Astrocyte (in vitro differentiated cells and primary cell): ENCODE measurements at regions not wholly inside any gene's neighbourhood (a gene's known extent, or its start where the extent isn't known, plus 50 kb on each side); places are given as distances from the start of the nearest gene placed in this dataset.
A peak's percentile ranks its signal among the peaks of the same experiment; 100 is the strongest.

Experiments used
- DNase-seq: peaks from one replicate; pipeline ENCODE4 v3.0.0-alpha.2; 2010; ENCODE audit warnings: low read depth
- FAIRE-seq: peaks from 2 replicates; lab custom pipeline; 2011; peaks lifted over from hg19 to GRCh38; lab: Jason Lieb, UNC
- H2AFZ ChIP-seq: 2 replicates; pipeline ENCODE4 v1.6.0; 2012; ENCODE audit warnings: low read depth, low read length, inconsistent platforms
- H3K27ac ChIP-seq: 2 replicates; pipeline ENCODE4 v1.5.1; 2011; ENCODE audit warnings: low read depth, low read length, inconsistent platforms
- H3K27me3 ChIP-seq: 2 replicates; pipeline ENCODE4 v1.6.0; 2011; ENCODE audit warnings: low read length, inconsistent platforms; ENCODE audit not compliant: insufficient read depth
- H3K36me3 ChIP-seq: 2 replicates; pipeline ENCODE4 v1.5.1; 2011; ENCODE audit warnings: low read length, inconsistent platforms; ENCODE audit not compliant: insufficient read depth
- H3K4me1 ChIP-seq: 2 replicates; pipeline ENCODE4 v1.5.1; 2011; ENCODE audit warnings: low read length, inconsistent platforms; ENCODE audit not compliant: insufficient read depth
- H3K4me2 ChIP-seq: 2 replicates; pipeline ENCODE4 v1.6.0; 2012; ENCODE audit warnings: low read length, inconsistent platforms
- H3K4me3 ChIP-seq: 2 replicates; pipeline ENCODE4 v1.5.1; 2011; ENCODE audit warnings: low read depth, mild to moderate bottlenecking, low read length, inconsistent platforms; ENCODE audit not compliant: insufficient read depth
- H3K79me2 ChIP-seq: 2 replicates; pipeline ENCODE4 v1.6.0; 2012; ENCODE audit warnings: mild to moderate bottlenecking, low read length, inconsistent platforms; ENCODE audit not compliant: insufficient read depth
- H3K9ac ChIP-seq: 2 replicates; pipeline ENCODE4 v1.6.0; 2012; ENCODE audit warnings: mild to moderate bottlenecking, low read length, inconsistent platforms
- H3K9me3 ChIP-seq: 2 replicates; pipeline ENCODE4 v1.5.1; 2012; ENCODE audit warnings: low read depth, mild to moderate bottlenecking, low read length, inconsistent platforms; ENCODE audit not compliant: insufficient read depth
- H4K20me1 ChIP-seq: 2 replicates; pipeline ENCODE4 v1.6.0; 2012; ENCODE audit warnings: low read length, inconsistent platforms; ENCODE audit not compliant: insufficient read depth
- H3K27ac Mint-ChIP-seq: one replicate; pipeline ENCODE4 v1.8.0; 2021; ENCODE audit warnings: mild to moderate bottlenecking, mixed read lengths; ENCODE audit not compliant: unreplicated experiment
- H3K27me3 Mint-ChIP-seq: one replicate; pipeline ENCODE4 v1.8.0; 2021; ENCODE audit warnings: low read depth, mixed read lengths; ENCODE audit not compliant: unreplicated experiment
- H3K36me3 Mint-ChIP-seq: one replicate; pipeline ENCODE4 v1.8.0; 2021; ENCODE audit warnings: low read depth, mixed read lengths; ENCODE audit not compliant: unreplicated experiment
- H3K4me1 Mint-ChIP-seq: one replicate; pipeline ENCODE4 v1.8.0; 2021; ENCODE audit warnings: low read depth, mixed read lengths; ENCODE audit not compliant: unreplicated experiment
- H3K4me3 Mint-ChIP-seq: one replicate; pipeline ENCODE4 v1.8.0; 2021; ENCODE audit warnings: mild to moderate bottlenecking, moderate library complexity, mixed read lengths; ENCODE audit not compliant: unreplicated experiment
- H3K9me3 Mint-ChIP-seq: one replicate; pipeline ENCODE4 v1.8.0; 2021; ENCODE audit warnings: mild to moderate bottlenecking, mixed read lengths; ENCODE audit not compliant: unreplicated experiment
- EZH2 ChIP-seq: IDR thresholded peaks from 2 replicates; pipeline ENCODE4 v1.6.1; 2012; ENCODE audit warnings: mild to moderate bottlenecking, low read length, inconsistent platforms; ENCODE audit not compliant: insufficient read depth
- TF ChIP-seq, protein P1 (sequence below): IDR thresholded peaks from 2 replicates; pipeline ENCODE4 v1.5.1; 2011; ENCODE audit warnings: low read depth, mild to moderate bottlenecking, inconsistent platforms, low read length, moderate library complexity; ENCODE audit not compliant: insufficient read depth

DNA sequence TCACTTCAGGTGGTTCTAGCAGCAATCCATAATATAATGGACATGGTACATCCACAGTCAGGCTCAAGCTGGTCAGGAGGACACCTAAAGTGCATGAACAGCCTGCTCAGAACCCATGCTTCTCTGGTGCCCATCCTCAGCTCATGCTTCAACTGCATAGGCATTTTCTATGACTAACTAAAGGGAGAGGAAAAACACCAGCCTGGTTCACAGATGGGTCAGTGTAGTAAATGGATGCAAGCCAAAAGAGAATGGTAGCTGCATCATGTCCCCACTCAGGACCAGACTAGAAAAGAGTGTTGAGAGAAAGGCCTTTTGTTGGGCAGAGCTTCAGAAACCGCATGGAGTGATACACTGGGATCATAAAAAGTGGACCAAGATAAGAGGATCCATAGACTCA lies 556.6 kb downstream of the TLE1 start:
- H3K27ac Mint-ChIP-seq, result no peak overlapping the region
- no peaks in the 10 kb centered on the region for H3K79me2 ChIP-seq
- peaks cover 2% of the 10 kb centered on the region for H3K27me3 ChIP-seq
- H3K4me1 ChIP-seq, result peaks cover 6% of the 10 kb centered on the region
- H3K4me3 Mint-ChIP-seq, result no peak overlapping the region
- peaks cover 10% of the 10 kb centered on the region for H3K4me1 Mint-ChIP-seq
- no peak overlapping the region for H3K9ac ChIP-seq
- TF ChIP-seq EZH2, result no peak
- H4K20me1 ChIP-seq, result no peaks in the 10 kb centered on the region
- peaks cover 4% of the 10 kb centered on the region for H3K9me3 Mint-ChIP-seq
- no peaks in the 10 kb centered on the region for H3K9me3 ChIP-seq
- no peak overlapping the region for H3K27ac ChIP-seq
- no peaks in the 10 kb centered on the region for H3K36me3 ChIP-seq
- DNase-seq (peak; percentile 15), FAIRE-seq (no peak)
- no peak overlapping the region for H3K4me3 ChIP-seq
- H3K27me3 Mint-ChIP-seq, result peaks cover 8% of the 10 kb centered on the region
- H2AFZ ChIP-seq, result no peak overlapping the region
- peak overlapping the region; percentile 20 for H3K4me2 ChIP-seq
- H3K36me3 Mint-ChIP-seq, result no peaks in the 10 kb centered on the region

GRCh38 chr9:81132318-81132717 lies 557.0 kb downstream of the TLE1 start:
- Histone ChIP-seq H3K9ac (no peak overlapping the region), H3K27ac (no peak overlapping the region), H2AFZ (no peak overlapping the region), H3K4me1 (peaks cover 6% of the 10 kb centered on the region), H3K9me3 (no peaks in the 10 kb centered on the region), H3K36me3 (no peaks in the 10 kb centered on the region), H3K4me2 (peak overlapping the region; percentile 20), H3K4me3 (no peak overlapping the region), H3K79me2 (no peaks in the 10 kb centered on the region), H4K20me1 (no peaks in the 10 kb centered on the region), H3K27me3 (no peaks in the 10 kb centered on the region)
- Mint-ChIP-seq H3K4me3 (no peak overlapping the region), H3K36me3 (no peaks in the 10 kb centered on the region), H3K27me3 (peaks cover 4% of the 10 kb centered on the region), H3K27ac (no peak overlapping the region), H3K9me3 (peaks cover 4% of the 10 kb centered on the region), H3K4me1 (peaks cover 10% of the 10 kb centered on the region)
- FAIRE-seq, result no peak
- no peak for TF ChIP-seq EZH2
- TF ChIP-seq, protein P1, sequence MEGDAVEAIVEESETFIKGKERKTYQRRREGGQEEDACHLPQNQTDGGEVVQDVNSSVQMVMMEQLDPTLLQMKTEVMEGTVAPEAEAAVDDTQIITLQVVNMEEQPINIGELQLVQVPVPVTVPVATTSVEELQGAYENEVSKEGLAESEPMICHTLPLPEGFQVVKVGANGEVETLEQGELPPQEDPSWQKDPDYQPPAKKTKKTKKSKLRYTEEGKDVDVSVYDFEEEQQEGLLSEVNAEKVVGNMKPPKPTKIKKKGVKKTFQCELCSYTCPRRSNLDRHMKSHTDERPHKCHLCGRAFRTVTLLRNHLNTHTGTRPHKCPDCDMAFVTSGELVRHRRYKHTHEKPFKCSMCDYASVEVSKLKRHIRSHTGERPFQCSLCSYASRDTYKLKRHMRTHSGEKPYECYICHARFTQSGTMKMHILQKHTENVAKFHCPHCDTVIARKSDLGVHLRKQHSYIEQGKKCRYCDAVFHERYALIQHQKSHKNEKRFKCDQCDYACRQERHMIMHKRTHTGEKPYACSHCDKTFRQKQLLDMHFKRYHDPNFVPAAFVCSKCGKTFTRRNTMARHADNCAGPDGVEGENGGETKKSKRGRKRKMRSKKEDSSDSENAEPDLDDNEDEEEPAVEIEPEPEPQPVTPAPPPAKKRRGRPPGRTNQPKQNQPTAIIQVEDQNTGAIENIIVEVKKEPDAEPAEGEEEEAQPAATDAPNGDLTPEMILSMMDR, result no peak
- DNase-seq, result peak; percentile 91

DNA sequence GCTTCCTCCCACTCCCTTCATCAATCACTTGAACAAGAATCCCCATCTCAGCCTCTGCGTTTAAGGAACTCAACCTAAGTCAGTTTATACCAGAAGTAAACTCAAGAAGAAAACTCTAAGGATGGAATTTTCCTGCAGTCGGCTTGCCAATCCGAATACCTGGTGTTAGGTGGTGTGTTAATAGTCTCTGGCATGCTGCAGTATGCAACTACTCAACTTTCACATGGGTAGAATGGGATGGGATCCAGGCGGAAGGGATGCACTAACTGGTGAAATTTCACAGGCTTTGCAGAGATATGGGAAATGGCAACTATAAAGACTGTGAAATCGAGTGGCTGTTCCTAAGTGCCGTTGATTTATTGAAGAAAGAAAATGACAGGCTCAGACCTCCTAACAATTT lies 560.6 kb downstream of the TLE1 start:
- H3K9ac ChIP-seq, result no peak overlapping the region
- H3K79me2 ChIP-seq, result no peaks in the 10 kb centered on the region
- Mint-ChIP-seq H3K36me3 (no peaks in the 10 kb centered on the region), H3K27me3 (peaks cover 2% of the 10 kb centered on the region), H3K9me3 (peaks cover 4% of the 10 kb centered on the region), H3K27ac (no peak overlapping the region), H3K4me3 (no peak overlapping the region), H3K4me1 (peaks cover 21% of the 10 kb centered on the region)
- H2AFZ ChIP-seq, result no peak overlapping the region
- peaks cover 6% of the 10 kb centered on the region for H3K4me1 ChIP-seq
- no peak overlapping the region for H3K4me3 ChIP-seq
- no peaks in the 10 kb centered on the region for H3K36me3 ChIP-seq
- no peak for TF ChIP-seq EZH2
- no peaks in the 10 kb centered on the region for H3K9me3 ChIP-seq
- FAIRE-seq (no peak), DNase-seq (peak; percentile 21)
- H3K27me3 ChIP-seq, result no peaks in the 10 kb centered on the region
- no peak overlapping the region for H3K27ac ChIP-seq
- H3K4me2 ChIP-seq, result no peak overlapping the region
- H4K20me1 ChIP-seq, result no peaks in the 10 kb centered on the region
